H9 (cell line): ENCODE measurements at regions not wholly inside any gene's neighbourhood (a gene's known extent, or its start where the extent isn't known, plus 50 kb on each side); places are given as distances from the start of the nearest gene placed in this dataset.

ENCODE experiments used
- DNase-seq: peaks from one replicate; pipeline ENCODE4 v3.0.0-alpha.2; 2017
- H2AFZ ChIP-seq: one replicate; pipeline ENCODE4 v1.6.1; 2013; ENCODE audit warnings: mild to moderate bottlenecking, low read length, control low read depth, moderate library complexity
- H2AK5ac ChIP-seq: 2 replicates; pipeline ENCODE4 v1.6.1; 2013; ENCODE audit warnings: low read length, control low read depth, mixed read lengths; ENCODE audit not compliant: insufficient read length
- H2BK120ac ChIP-seq: one replicate; pipeline ENCODE4 v1.6.1; 2013; ENCODE audit warnings: low read depth, mild to moderate bottlenecking, low read length, control low read depth, inconsistent platforms; ENCODE audit not compliant: poor library complexity, severe bottlenecking
- H2BK12ac ChIP-seq: 2 replicates; pipeline ENCODE4 v1.6.1; 2013; ENCODE audit warnings: low read length, control low read depth, mixed read lengths, low read depth; ENCODE audit not compliant: insufficient read length
- H2BK15ac ChIP-seq: 2 replicates; pipeline ENCODE4 v1.6.1; 2013; ENCODE audit warnings: low read depth, low read length, control low read depth
- H2BK20ac ChIP-seq: one replicate; pipeline ENCODE4 v1.6.1; 2013; ENCODE audit warnings: low read depth, mild to moderate bottlenecking, low read length, control low read depth, inconsistent platforms; ENCODE audit not compliant: poor library complexity, severe bottlenecking
- H2BK5ac ChIP-seq: 2 replicates; pipeline ENCODE4 v1.6.1; 2013; ENCODE audit warnings: low read length, control low read depth, mixed read lengths; ENCODE audit not compliant: insufficient read length
- H3K14ac ChIP-seq: 2 replicates; pipeline ENCODE4 v1.6.1; 2013; ENCODE audit warnings: low read length, control low read depth; ENCODE audit not compliant: insufficient read depth
- H3K18ac ChIP-seq: 2 replicates; pipeline ENCODE4 v1.6.1; 2013; ENCODE audit warnings: low read depth, mild to moderate bottlenecking, mixed read lengths, low read length, control low read depth; ENCODE audit not compliant: insufficient read length
- H3K23ac ChIP-seq: 2 replicates; pipeline ENCODE4 v1.6.1; 2013; ENCODE audit warnings: low read length, control low read depth, mixed read lengths, low read depth; ENCODE audit not compliant: insufficient read length
- H3K23me2 ChIP-seq: 2 replicates; pipeline ENCODE4 v1.6.1; 2013; ENCODE audit warnings: low read depth, mild to moderate bottlenecking, mixed read lengths, low read length, control low read depth; ENCODE audit not compliant: insufficient read length, poor library complexity, severe bottlenecking
- H3K27ac ChIP-seq: 2 replicates; pipeline ENCODE4 v1.5.1; 2013; ENCODE audit warnings: low read length, control low read depth, mixed read lengths, low read depth; ENCODE audit not compliant: insufficient read length
- H3K27me3 ChIP-seq: 2 replicates; pipeline ENCODE4 v1.6.1; 2013; ENCODE audit warnings: low read length, control low read depth, inconsistent platforms; ENCODE audit not compliant: insufficient read depth
- H3K4ac ChIP-seq: 2 replicates; pipeline ENCODE4 v1.6.1; 2013; ENCODE audit warnings: low read depth, mild to moderate bottlenecking, control low read depth, inconsistent platforms, low read length, moderate library complexity
- H3K4me1 ChIP-seq: 2 replicates; pipeline ENCODE4 v1.6.1; 2013; ENCODE audit warnings: low read length, control low read depth, inconsistent platforms; ENCODE audit not compliant: insufficient read depth
- H3K4me2 ChIP-seq: 2 replicates; pipeline ENCODE4 v1.6.1; 2013; ENCODE audit warnings: low read length, control low read depth, mixed read lengths; ENCODE audit not compliant: insufficient read length, insufficient read depth
- H3K56ac ChIP-seq: 2 replicates; pipeline ENCODE4 v1.6.1; 2013; ENCODE audit warnings: low read depth, mild to moderate bottlenecking, mixed read lengths, low read length, control low read depth; ENCODE audit not compliant: insufficient read length
- H3K79me1 ChIP-seq: 2 replicates; pipeline ENCODE4 v1.6.1; 2013; ENCODE audit warnings: low read depth, mild to moderate bottlenecking, moderate library complexity, low read length, control low read depth, inconsistent platforms; ENCODE audit not compliant: insufficient read depth, poor library complexity, severe bottlenecking
- H3K79me2 ChIP-seq: 2 replicates; pipeline ENCODE4 v1.6.1; 2013; ENCODE audit warnings: low read length, control low read depth, inconsistent platforms; ENCODE audit not compliant: insufficient read depth
- H3K9ac ChIP-seq: 2 replicates; pipeline ENCODE4 v1.6.1; 2013; ENCODE audit warnings: low read length, control low read depth, mixed read lengths; ENCODE audit not compliant: insufficient read length; ENCODE audit errors: extremely low read depth
- H3K9me3 ChIP-seq: one replicate; pipeline ENCODE4 v1.6.1; 2013; ENCODE audit warnings: low read depth, low read length, inconsistent platforms; ENCODE audit not compliant: control insufficient read depth
- H3T11ph ChIP-seq: one replicate; pipeline ENCODE4 v1.6.1; 2013; ENCODE audit warnings: mild to moderate bottlenecking, low read length, control low read depth, inconsistent platforms
- H4K20me1 ChIP-seq: one replicate; pipeline ENCODE4 v1.6.1; 2013; ENCODE audit not compliant: control insufficient read depth, insufficient read length, insufficient read depth
- H4K5ac ChIP-seq: 2 replicates; pipeline ENCODE4 v1.6.1; 2013; ENCODE audit warnings: low read depth, mild to moderate bottlenecking, mixed read lengths, low read length, control low read depth; ENCODE audit not compliant: insufficient read length
- H4K8ac ChIP-seq: replicated peaks from 2 replicates; pipeline ENCODE4 v1.6.1; 2013; ENCODE audit warnings: low read length, control low read depth, mixed read lengths, low read depth; ENCODE audit not compliant: insufficient read length
- H4K91ac ChIP-seq: 2 replicates; pipeline ENCODE4 v1.6.1; 2013; ENCODE audit warnings: low read depth, mild to moderate bottlenecking, moderate library complexity, mixed read lengths, low read length, control low read depth; ENCODE audit not compliant: insufficient read length
- H3K27ac Mint-ChIP-seq, 3 experiments: 2 replicates in 2 of 3; 3 replicates in 1 of 3; pipeline ENCODE4 v1.8.0; 2020 to 2021; ENCODE audit warnings: mixed read lengths in 3 of 3, mild to moderate bottlenecking in 1 of 3, moderate library complexity in 1 of 3
- H3K27me3 Mint-ChIP-seq: 2 replicates; pipeline ENCODE4 v1.8.0; 2021; ENCODE audit warnings: low read depth, mild to moderate bottlenecking, moderate library complexity, mixed read lengths
- H3K36me3 Mint-ChIP-seq, 3 experiments: 2 replicates in 2 of 3; 3 replicates in 1 of 3; pipeline ENCODE4 v1.8.0; 2020 to 2021; ENCODE audit warnings: low read depth in 3 of 3, mixed read lengths in 3 of 3; ENCODE audit not compliant: insufficient read depth in 1 of 3
- H3K4me1 Mint-ChIP-seq, 2 experiments: 2 replicates each; pipeline ENCODE4 v1.8.0; 2020; ENCODE audit warnings: mixed read lengths in 2 of 2
- H3K4me3 Mint-ChIP-seq, 2 experiments: 2 replicates in 1 of 2; 3 replicates in 1 of 2; pipeline ENCODE4 v1.8.0; 2020 to 2021; ENCODE audit warnings: mild to moderate bottlenecking in 2 of 2, mixed read lengths in 2 of 2, moderate library complexity in 1 of 2
- H3K9me3 Mint-ChIP-seq, 2 experiments: 2 replicates in 1 of 2; 3 replicates in 1 of 2; pipeline ENCODE4 v1.8.0; 2020; ENCODE audit warnings: mild to moderate bottlenecking in 2 of 2, mixed read lengths in 2 of 2, moderate library complexity in 1 of 2
- WGBS: extraction: QIAGEN DNeasy Blood & Tissue Kit; methylation state at CpG from one replicate; pipeline ENCODE4 v1.1.7; 2013; ENCODE audit warnings: missing lambda C conversion rate, low lambda C conversion rate, mixed read lengths; ENCODE audit not compliant: insufficient read length; ENCODE audit errors: extremely low coverage; 5-methylcytosine and 5-hydroxymethylcytosine counted together
- TF ChIP-seq, protein P1 (sequence below): fragments of 200-600 bp; sonication (generic); conservative IDR thresholded peaks from 3 replicates; pipeline ENCODE4 v1.8.0; 2021; ENCODE audit warnings: antibody characterized with exemption, mild to moderate bottlenecking

GRCh38 chr18:78685250-78685979 lies 294.2 kb upstream of the SALL3 start:
- no peak overlapping the region for H3K27ac ChIP-seq
- WGBS = no CpG with 5 or more reads among the region's 23 CpGs
- Mint-ChIP-seq H3K4me1 (peaks cover 4 to 7% of the 10 kb centered on the region in 2 experiments; a peak in 2 of 4 replicates), H3K4me3 (no peak overlapping the region), H3K27ac (peak overlapping the region in 1 of 3 experiments; percentile 21; a peak in 1 of 7 replicates), H3K27me3 (peaks cover 4% of the 10 kb centered on the region), H3K9me3 (no peaks in the 10 kb centered on the region; a peak in 1 of 5 replicates), H3K36me3 (no peaks in the 10 kb centered on the region)
- TF ChIP-seq, protein P1, sequence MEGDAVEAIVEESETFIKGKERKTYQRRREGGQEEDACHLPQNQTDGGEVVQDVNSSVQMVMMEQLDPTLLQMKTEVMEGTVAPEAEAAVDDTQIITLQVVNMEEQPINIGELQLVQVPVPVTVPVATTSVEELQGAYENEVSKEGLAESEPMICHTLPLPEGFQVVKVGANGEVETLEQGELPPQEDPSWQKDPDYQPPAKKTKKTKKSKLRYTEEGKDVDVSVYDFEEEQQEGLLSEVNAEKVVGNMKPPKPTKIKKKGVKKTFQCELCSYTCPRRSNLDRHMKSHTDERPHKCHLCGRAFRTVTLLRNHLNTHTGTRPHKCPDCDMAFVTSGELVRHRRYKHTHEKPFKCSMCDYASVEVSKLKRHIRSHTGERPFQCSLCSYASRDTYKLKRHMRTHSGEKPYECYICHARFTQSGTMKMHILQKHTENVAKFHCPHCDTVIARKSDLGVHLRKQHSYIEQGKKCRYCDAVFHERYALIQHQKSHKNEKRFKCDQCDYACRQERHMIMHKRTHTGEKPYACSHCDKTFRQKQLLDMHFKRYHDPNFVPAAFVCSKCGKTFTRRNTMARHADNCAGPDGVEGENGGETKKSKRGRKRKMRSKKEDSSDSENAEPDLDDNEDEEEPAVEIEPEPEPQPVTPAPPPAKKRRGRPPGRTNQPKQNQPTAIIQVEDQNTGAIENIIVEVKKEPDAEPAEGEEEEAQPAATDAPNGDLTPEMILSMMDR = no peak
- no peak overlapping the region for H3K9ac ChIP-seq
- no peak overlapping the region for H2BK120ac ChIP-seq
- no peak overlapping the region for H2AK5ac ChIP-seq
- no peak overlapping the region for H3K23ac ChIP-seq
- H4K91ac ChIP-seq = no peak overlapping the region
- H4K8ac ChIP-seq = no peak overlapping the region
- no peaks in the 10 kb centered on the region for H4K20me1 ChIP-seq
- H3K9me3 ChIP-seq = no peaks in the 10 kb centered on the region
- H2BK5ac ChIP-seq = no peak overlapping the region
- H3K27me3 ChIP-seq = no peaks in the 10 kb centered on the region
- no peaks in the 10 kb centered on the region for H3K4me1 ChIP-seq
- H2BK12ac ChIP-seq = no peak overlapping the region
- no peaks in the 10 kb centered on the region for H3K23me2 ChIP-seq
- H3K56ac ChIP-seq = no peak overlapping the region
- H2BK15ac ChIP-seq = no peak overlapping the region
- DNase-seq = no peak
- H3K4me2 ChIP-seq = no peak overlapping the region
- no peak overlapping the region for H3K4ac ChIP-seq
- H3K79me1 ChIP-seq = no peaks in the 10 kb centered on the region
- H2BK20ac ChIP-seq = no peak overlapping the region
- no peak overlapping the region; the same call in 1 of the 2 replicates for H3K14ac ChIP-seq
- no peak overlapping the region for H4K5ac ChIP-seq
- H3T11ph ChIP-seq = no peak overlapping the region
- H3K79me2 ChIP-seq = no peaks in the 10 kb centered on the region
- H2AFZ ChIP-seq = no peak overlapping the region
- H3K18ac ChIP-seq = no peak overlapping the region
